ENCODE measurements at regions not wholly inside any gene's neighbourhood (a gene's known extent, or its start where the extent isn't known, plus 50 kb on each side); places are given as distances from the start of the nearest gene placed in this dataset.
A peak's percentile ranks its signal among the peaks of the same experiment; 100 is the strongest.

DNA sequence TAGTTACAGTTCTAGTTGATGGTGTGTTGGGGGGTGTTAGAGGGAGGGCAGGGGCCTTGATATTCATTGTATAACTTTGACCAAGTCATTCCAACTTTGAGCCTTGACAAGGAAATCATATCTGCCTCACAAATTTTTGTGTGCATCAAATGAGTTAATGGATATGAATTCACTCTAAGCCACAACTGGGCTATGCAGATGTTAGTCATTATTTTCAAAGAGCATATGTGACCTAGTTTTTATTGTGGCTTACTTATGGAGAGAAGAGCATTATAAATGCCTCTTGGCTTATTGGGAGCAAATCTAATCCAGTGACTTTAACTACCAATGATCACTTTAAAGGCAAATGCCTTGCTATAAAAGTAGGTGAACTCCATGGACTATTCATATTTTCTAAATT lies 250.2 kb downstream of the LPIN1 start:
- Histone ChIP-seq H3K9me3 (ENCODE audit: control insufficient read depth, low read length) (no peaks in the 10 kb centered on the region), H3K27ac (ENCODE audit: low read length) (no peak overlapping the region), H3K27me3 (ENCODE audit: control insufficient read depth, insufficient read depth) (no peaks in the 10 kb centered on the region), H3K4me1 (ENCODE audit: control insufficient read depth, insufficient read depth, low read length) (no peaks in the 10 kb centered on the region), H3K4me3 (ENCODE audit: low read length) (no peak overlapping the region)
- intact Hi-C loops (cut with DNase I) = no loop called here
- DNase-seq = no peak
- ATAC-seq = no peak

DNA sequence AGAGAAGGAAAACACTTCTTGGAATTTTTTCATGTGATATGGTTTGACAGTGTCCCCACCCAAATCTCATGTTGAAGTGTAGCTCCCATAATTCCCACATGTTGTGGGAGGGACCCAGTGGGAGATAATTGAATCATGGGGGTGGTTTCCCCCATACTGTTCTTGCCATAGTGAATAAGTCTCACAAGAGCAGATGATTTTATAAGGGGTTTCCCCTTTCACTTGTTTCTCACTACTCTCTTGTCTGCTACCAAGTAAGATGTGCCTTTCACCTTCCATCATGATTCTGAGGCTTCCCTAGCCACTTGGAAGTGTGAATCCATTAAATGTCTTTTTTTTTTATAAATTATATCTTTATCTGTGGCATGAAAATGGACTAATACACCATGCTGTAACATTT lies 250.7 kb downstream of the LPIN1 start:
- Histone ChIP-seq H3K9me3 (ENCODE audit: control insufficient read depth, low read length) (no peaks in the 10 kb centered on the region), H3K27ac (ENCODE audit: low read length) (no peak overlapping the region), H3K4me3 (ENCODE audit: low read length) (no peak overlapping the region), H3K27me3 (ENCODE audit: control insufficient read depth, insufficient read depth) (no peaks in the 10 kb centered on the region), H3K4me1 (ENCODE audit: control insufficient read depth, insufficient read depth, low read length) (no peaks in the 10 kb centered on the region)
- no peak for DNase-seq
- ATAC-seq = no peak
- intact Hi-C loops (cut with DNase I) = no loop called here

DNA sequence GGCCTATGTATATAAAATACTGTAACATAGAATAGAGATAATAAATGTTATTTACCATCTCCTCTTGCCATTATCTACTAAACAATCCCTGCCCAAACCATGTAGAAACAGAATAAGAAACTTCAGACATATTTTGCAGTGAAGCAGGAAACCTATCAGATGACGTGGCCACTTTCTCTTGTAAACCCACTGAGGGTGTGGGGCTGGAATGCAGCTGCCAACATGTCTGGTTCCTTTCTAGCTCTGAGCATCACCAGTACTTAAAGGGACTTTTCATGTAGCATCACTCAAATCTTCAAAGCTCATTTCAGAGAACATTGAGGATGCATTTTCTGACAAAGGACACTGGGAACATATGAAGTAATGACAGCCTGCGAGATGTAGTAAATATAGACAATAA lies 251.8 kb downstream of the LPIN1 start:
- no peaks in the 10 kb centered on the region for H3K27me3 ChIP-seq (ENCODE audit: control insufficient read depth, insufficient read depth)

DNA sequence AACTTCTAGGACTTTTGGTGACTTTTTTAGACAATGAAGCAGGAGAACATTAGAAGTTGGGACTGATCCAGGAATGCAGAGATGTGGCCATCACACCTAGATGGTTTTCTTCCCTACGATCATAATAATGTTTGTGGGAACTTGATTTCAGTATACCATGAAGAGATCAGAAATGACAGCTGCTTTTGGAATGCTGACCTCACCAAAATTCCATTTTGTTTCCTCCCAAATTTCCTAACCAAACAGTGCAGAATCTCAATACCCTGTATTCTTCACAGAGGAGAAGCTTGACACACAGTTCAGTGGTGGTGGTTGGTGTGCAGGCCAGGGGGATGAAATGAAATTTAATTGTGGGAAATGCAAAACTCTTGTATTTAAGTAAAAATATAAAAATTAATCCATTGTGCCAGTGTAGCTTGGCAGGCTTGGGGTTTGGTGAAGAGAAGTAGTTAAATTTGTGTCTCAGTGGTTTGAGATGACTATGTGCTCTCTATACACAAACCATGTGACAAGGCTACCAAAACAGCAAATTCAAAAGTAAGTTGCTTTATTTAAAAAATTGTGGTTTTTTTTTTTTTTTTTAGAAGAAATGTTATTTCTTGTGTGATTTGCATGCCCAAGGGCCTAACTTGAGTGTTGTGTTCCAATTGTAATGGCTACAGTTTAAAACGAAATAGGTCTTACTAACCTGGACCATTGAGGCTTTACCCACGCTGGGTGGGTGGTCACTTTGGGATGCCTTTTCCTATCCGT lies 252.4 kb downstream of the LPIN1 start:
- Histone ChIP-seq H3K4me1 (ENCODE audit: control insufficient read depth, insufficient read depth, low read length) (no peaks in the 10 kb centered on the region), H3K4me3 (ENCODE audit: low read length) (no peak overlapping the region), H3K27me3 (ENCODE audit: control insufficient read depth, insufficient read depth) (no peaks in the 10 kb centered on the region), H3K27ac (ENCODE audit: low read length) (no peak overlapping the region), H3K9me3 (ENCODE audit: control insufficient read depth, low read length) (no peaks in the 10 kb centered on the region)
- DNase-seq (no peak), ATAC-seq (no peak)
- WGBS = 95% methylated on average over 4 of the region's 4 CpGs
- intact Hi-C loops (cut with DNase I) = no loop called here

More for the DNA sequence above, 251.8 kb downstream of the LPIN1 start:
- H3K9me3 ChIP-seq (ENCODE audit: control insufficient read depth, low read length) = no peaks in the 10 kb centered on the region
- ATAC-seq (no peak), DNase-seq (no peak)
- H3K4me3 ChIP-seq (ENCODE audit: low read length) = no peak overlapping the region
- intact Hi-C loops (cut with DNase I) = no loop called here
- no peak overlapping the region for H3K27ac ChIP-seq (ENCODE audit: low read length)
- 62% methylated on average over 2 of the region's 2 CpGs for WGBS
- no peaks in the 10 kb centered on the region for H3K4me1 ChIP-seq (ENCODE audit: control insufficient read depth, insufficient read depth, low read length)

DNA sequence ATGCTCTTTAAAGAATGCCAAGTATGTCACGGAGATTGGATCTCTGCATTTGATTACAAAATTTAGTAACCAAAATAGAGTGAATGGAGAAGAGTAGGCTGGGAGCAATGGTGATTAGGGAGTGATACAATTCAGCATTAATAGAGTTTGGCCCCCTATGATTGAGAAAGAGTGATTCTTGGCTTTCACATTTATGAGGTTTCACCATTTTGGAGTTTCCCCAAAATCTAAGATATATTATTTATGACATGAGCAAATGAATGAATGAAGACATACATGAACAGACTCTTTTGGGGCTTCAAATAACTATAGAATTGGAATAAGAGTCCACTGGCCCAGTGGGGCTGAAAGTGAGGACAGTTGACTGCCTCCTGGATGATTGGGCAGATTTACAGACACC lies 255.2 kb downstream of the LPIN1 start:
- H3K4me3 ChIP-seq (ENCODE audit: low read length) = no peak overlapping the region
- H3K4me1 ChIP-seq (ENCODE audit: control insufficient read depth, insufficient read depth, low read length) = no peaks in the 10 kb centered on the region
- DNase-seq (no peak), ATAC-seq (no peak)
- no peak overlapping the region for H3K27ac ChIP-seq (ENCODE audit: low read length)
- no peaks in the 10 kb centered on the region for H3K9me3 ChIP-seq (ENCODE audit: control insufficient read depth, low read length)
- WGBS = 94% methylated on average over 1 of the region's 1 CpG
- intact Hi-C loops (cut with DNase I) = no loop called here
- no peaks in the 10 kb centered on the region for H3K27me3 ChIP-seq (ENCODE audit: control insufficient read depth, insufficient read depth)

DNA sequence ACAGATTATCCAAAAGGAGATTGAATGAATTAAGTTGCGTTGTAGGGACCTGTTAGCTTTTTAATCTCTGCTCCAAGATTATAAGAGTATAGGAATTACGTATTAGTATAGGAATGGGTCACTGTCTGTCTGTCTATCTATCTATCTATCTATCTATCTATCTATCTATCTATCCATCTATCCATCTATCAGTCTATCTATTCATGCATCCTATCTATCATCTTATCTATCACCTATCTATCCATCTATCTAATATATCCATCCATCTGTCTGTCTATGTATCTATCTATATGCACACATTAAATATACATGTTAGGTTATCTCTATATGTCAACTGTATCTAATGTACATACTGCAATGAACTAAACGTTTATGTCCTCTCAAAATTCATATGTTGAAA lies 255.8 kb downstream of the LPIN1 start:
- WGBS = 72% methylated on average over 3 of the region's 3 CpGs
- Histone ChIP-seq H3K9me3 (ENCODE audit: control insufficient read depth, low read length) (no peaks in the 10 kb centered on the region), H3K4me3 (ENCODE audit: low read length) (no peak overlapping the region), H3K27me3 (ENCODE audit: control insufficient read depth, insufficient read depth) (no peaks in the 10 kb centered on the region), H3K27ac (ENCODE audit: low read length) (no peak overlapping the region), H3K4me1 (ENCODE audit: control insufficient read depth, insufficient read depth, low read length) (no peaks in the 10 kb centered on the region)
- intact Hi-C loops (cut with DNase I) = no loop called here
- ATAC-seq = no peak
- DNase-seq = no peak

DNA sequence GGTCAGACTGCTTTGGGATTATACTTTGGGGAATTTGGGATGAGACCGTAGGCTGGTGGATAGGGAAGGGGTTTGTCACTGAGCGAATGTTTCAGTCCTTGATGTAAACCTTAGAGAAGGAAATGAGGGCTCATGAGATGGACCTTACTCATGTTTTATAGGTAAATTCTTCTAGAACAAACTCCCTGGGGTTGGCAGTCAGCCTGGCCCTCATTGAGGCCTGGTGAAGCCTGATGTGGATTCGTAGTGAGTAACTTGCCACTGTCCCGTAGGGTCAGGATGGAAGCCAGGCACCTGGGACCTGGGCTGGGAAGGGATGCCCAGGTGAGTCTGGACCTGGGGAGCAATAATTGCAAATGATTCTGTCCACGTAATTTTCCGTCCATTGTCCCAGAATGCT lies 258.3 kb downstream of the LPIN1 start:
- Histone ChIP-seq H3K4me1 (ENCODE audit: control insufficient read depth, insufficient read depth, low read length) (no peaks in the 10 kb centered on the region), H3K27me3 (ENCODE audit: control insufficient read depth, insufficient read depth) (no peaks in the 10 kb centered on the region), H3K9me3 (ENCODE audit: control insufficient read depth, low read length) (no peaks in the 10 kb centered on the region), H3K4me3 (ENCODE audit: low read length) (no peak overlapping the region), H3K27ac (ENCODE audit: low read length) (no peak overlapping the region)
- ATAC-seq = no peak
- no peak for DNase-seq
- intact Hi-C loops (cut with DNase I) = no loop called here
- WGBS = 98% methylated on average over 6 of the region's 6 CpGs

DNA sequence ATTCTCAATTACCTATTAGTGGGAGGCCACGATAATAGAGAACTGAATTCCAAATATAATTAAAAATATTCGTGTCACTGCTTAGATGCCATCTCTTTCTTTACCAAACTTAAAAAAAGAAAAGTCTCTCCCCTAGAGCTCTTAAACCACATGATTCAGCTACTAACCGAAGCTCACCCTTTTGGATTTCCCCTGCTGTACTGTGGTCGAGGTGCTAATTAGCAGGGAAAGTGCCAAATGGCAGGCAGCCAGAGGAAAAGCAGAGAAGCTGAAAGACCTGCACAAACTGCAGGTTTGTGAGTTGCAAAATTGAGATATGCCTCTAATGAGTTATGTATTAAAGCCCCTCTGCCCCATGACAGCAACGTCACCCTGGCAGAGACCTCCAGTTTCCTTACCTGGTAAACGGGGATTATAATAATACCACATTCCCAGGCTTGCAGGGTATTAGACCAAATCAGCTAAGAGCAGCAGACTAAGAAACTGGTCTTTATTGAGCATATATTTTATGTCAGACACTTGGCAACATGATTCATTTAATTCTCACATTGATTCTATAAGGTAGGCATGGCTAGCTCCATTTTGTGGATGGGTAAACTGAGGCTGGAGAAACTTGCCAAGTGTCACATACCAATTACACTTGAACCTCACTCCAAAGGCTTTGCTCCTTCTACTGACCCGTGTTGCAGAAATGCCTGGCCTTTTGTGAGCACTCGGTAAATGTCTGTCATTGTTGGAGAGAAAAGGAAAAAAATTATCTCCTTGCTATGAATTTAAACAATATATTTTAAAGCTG lies 259.7 kb downstream of the LPIN1 start:
- Histone ChIP-seq H3K4me3 (ENCODE audit: low read length) (no peak overlapping the region), H3K27me3 (ENCODE audit: control insufficient read depth, insufficient read depth) (no peaks in the 10 kb centered on the region), H3K27ac (ENCODE audit: low read length) (no peak overlapping the region), H3K4me1 (ENCODE audit: control insufficient read depth, insufficient read depth, low read length) (no peaks in the 10 kb centered on the region), H3K9me3 (ENCODE audit: control insufficient read depth, low read length) (no peaks in the 10 kb centered on the region)
- 48% methylated on average over 8 of the region's 8 CpGs for WGBS
- intact Hi-C loops (cut with DNase I) = no loop called here
- peak in 1 of 2 donors; percentile 20 for ATAC-seq
- DNase-seq = peak in 1 of 3 donors; percentile 60

DNA sequence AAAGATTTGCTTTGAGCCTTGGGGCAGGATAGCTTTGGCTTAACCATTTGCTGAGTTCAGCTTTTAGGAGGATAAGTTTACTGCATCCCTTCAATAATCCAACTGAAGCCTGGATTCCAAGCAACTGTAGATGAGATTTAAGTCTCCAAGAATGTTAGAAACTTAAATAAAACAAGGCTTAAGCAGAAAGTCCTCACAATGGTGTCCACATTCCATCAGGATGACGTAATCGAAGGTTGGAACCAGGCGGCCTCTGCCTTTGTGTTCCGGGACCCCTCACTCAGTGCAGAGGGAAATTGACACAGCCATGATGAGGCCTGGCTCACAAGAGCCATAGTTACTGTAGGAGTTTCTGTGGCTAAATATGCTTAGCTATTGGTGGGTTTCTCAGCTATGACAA lies 260.4 kb downstream of the LPIN1 start:
- Histone ChIP-seq H3K4me3 (ENCODE audit: low read length) (no peak overlapping the region), H3K9me3 (ENCODE audit: control insufficient read depth, low read length) (no peaks in the 10 kb centered on the region), H3K27me3 (ENCODE audit: control insufficient read depth, insufficient read depth) (no peaks in the 10 kb centered on the region), H3K27ac (ENCODE audit: low read length) (no peak overlapping the region), H3K4me1 (ENCODE audit: control insufficient read depth, insufficient read depth, low read length) (no peaks in the 10 kb centered on the region)
- DNase-seq = no peak
- ATAC-seq = no peak
- intact Hi-C loops (cut with DNase I) = no loop called here
- 61% methylated on average over 4 of the region's 4 CpGs for WGBS

DNA sequence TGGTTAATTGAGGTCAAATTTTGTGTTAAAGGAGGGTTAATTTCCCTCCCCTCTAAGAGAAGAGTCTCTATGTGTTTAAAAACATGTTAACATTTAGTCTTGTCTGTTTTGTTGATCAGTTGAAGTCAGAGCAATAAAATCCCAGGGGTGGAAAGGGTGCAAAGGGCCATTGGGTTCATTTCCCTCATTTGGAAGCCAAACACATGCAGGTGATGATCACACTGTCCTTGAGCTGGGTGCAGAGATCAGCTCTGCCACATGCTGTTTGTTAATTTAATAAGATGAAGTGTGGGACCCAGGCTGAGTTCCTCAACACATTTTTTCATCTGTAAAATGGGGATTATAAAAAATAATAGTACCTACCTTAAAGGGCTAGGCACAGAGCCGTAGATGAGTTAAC lies 260.9 kb downstream of the LPIN1 start:
- no peak overlapping the region for H3K4me3 ChIP-seq (ENCODE audit: low read length)
- H3K4me1 ChIP-seq (ENCODE audit: control insufficient read depth, insufficient read depth, low read length) = no peaks in the 10 kb centered on the region

DNA sequence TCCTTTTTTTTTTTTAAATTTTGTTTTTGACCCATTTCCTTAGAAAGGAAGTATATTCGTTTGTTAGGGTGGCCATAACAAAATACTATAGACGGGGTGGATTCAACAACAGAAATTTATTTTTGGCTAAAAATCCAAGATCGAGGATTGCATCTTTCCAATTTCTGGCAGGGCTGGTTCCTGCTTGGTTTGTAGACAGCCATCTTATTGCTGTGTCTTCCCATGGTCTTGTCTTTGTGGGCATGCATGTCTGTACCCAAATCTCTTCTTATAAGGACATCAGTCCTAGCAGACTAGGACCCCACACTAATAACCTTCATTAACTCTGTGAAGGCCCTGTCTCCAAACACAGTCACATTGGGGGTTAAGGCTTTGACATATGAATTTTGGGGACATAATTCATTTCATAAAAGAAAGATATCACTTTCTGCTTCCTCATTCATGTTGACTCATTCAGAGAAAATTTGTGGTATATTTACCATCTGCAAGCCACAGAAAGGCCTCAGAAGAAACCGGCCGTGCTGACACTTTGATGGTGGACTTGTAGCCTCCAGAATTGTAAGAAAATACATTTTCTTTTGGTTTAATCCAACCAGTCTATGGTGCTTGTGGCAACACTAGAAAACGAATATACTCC lies 262.1 kb downstream of the LPIN1 start:
- DNase-seq (no peak), ATAC-seq (no peak)
- Histone ChIP-seq H3K4me3 (ENCODE audit: low read length) (no peak overlapping the region), H3K9me3 (ENCODE audit: control insufficient read depth, low read length) (no peaks in the 10 kb centered on the region), H3K27ac (ENCODE audit: low read length) (no peak overlapping the region), H3K4me1 (ENCODE audit: control insufficient read depth, insufficient read depth, low read length) (no peaks in the 10 kb centered on the region), H3K27me3 (ENCODE audit: control insufficient read depth, insufficient read depth) (no peaks in the 10 kb centered on the region)
- WGBS = 82% methylated on average over 6 of the region's 6 CpGs
- intact Hi-C loops (cut with DNase I) = no loop called here

More for the DNA sequence above, 260.9 kb downstream of the LPIN1 start:
- no peak for DNase-seq
- intact Hi-C loops (cut with DNase I) = no loop called here
- WGBS = 97% methylated on average over 1 of the region's 1 CpG
- no peak overlapping the region for H3K27ac ChIP-seq (ENCODE audit: low read length)
- no peaks in the 10 kb centered on the region for H3K27me3 ChIP-seq (ENCODE audit: control insufficient read depth, insufficient read depth)
- no peaks in the 10 kb centered on the region for H3K9me3 ChIP-seq (ENCODE audit: control insufficient read depth, low read length)
- ATAC-seq = no peak
